ENCODE measurements at regions not wholly inside any gene's neighbourhood (a gene's known extent, or its start where the extent isn't known, plus 50 kb on each side); places are given as distances from the start of the nearest gene placed in this dataset.

DNA sequence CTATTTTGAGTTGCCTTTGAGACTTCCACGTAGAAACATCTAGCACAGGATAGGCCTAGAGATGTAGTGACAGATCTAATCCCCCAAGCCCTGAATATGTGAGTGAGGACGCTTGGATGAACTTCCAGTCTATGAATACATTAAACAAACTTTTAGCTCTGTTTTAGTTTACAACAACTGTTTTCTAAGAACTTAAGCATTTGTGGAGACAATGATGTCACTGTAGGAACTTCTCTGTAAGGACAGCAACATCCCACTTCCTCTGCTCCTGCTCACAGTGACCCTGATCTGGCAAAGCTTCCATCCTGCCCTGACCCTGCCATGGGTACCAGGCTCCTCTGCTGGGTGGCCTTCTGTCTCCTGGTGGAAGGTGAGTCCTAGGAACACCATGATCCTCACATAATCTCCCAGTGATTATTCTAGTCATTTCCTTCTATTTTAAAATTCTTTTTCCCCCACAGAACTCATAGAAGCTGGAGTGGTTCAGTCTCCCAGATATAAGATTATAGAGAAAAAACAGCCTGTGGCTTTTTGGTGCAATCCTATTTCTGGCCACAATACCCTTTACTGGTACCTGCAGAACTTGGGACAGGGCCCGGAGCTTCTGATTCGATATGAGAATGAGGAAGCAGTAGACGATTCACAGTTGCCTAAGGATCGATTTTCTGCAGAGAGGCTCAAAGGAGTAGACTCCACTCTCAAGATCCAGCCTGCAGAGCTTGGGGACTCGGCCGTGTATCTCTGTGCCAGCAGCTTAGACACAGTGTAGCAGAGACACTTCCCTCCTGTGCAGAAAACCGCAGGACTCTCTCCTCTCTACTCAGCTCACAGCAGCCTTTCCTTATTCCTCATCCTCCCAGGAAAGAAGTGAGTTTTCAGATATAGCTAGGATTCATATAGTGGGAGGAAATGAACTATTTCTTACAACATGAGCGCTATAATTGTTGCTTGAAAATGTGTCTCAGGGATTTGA is 194.4 kb upstream of the PRSS1 start:
- TF ChIP-seq, protein P1, sequence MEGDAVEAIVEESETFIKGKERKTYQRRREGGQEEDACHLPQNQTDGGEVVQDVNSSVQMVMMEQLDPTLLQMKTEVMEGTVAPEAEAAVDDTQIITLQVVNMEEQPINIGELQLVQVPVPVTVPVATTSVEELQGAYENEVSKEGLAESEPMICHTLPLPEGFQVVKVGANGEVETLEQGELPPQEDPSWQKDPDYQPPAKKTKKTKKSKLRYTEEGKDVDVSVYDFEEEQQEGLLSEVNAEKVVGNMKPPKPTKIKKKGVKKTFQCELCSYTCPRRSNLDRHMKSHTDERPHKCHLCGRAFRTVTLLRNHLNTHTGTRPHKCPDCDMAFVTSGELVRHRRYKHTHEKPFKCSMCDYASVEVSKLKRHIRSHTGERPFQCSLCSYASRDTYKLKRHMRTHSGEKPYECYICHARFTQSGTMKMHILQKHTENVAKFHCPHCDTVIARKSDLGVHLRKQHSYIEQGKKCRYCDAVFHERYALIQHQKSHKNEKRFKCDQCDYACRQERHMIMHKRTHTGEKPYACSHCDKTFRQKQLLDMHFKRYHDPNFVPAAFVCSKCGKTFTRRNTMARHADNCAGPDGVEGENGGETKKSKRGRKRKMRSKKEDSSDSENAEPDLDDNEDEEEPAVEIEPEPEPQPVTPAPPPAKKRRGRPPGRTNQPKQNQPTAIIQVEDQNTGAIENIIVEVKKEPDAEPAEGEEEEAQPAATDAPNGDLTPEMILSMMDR (IDR thresholded peaks at IDR 0.05), result no peak
- H3K9me3 ChIP-seq, result no peaks in the 10 kb centered on the region
- no peaks in the 10 kb centered on the region for H3K36me3 ChIP-seq
- no peak overlapping the region for H3K27ac ChIP-seq
- no peak for DNase-seq (ENCODE audit: low spot score)
- H3K4me1 ChIP-seq, result peaks cover 0 to 3% of the 10 kb centered on the region in 2 donors
- H3K4me3 ChIP-seq, result no peak overlapping the region
- H3K27me3 ChIP-seq, result no peaks in the 10 kb centered on the region

DNA sequence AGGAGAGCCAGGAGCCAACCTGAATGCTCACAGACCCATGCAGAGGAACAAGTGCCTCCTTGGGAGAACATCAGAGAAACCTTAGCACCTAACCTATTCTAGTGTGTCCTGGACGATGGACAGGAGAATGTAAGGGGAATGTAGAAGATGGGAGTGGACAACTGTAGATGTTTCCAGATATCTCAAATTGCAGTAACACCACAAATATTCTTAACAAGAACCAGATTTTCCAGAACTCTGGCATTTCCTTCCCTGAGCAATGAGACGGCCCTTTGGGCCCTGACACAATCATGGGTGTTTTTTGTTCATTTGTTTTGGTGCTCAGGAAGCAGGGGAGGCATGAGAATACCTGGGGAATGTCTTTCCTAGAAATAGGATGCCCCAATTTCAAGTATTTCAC is 196.1 kb upstream of the PRSS1 start:
- Histone ChIP-seq H3K36me3 (no peaks in the 10 kb centered on the region), H3K9me3 (no peaks in the 10 kb centered on the region), H3K4me3 (no peak overlapping the region), H3K4me1 (peaks cover 0 to 3% of the 10 kb centered on the region in 2 donors), H3K27me3 (no peaks in the 10 kb centered on the region), H3K27ac (no peak overlapping the region)
- DNase-seq (ENCODE audit: low spot score), result no peak
- TF ChIP-seq, protein P1 (IDR thresholded peaks at IDR 0.05), result no peak

DNA sequence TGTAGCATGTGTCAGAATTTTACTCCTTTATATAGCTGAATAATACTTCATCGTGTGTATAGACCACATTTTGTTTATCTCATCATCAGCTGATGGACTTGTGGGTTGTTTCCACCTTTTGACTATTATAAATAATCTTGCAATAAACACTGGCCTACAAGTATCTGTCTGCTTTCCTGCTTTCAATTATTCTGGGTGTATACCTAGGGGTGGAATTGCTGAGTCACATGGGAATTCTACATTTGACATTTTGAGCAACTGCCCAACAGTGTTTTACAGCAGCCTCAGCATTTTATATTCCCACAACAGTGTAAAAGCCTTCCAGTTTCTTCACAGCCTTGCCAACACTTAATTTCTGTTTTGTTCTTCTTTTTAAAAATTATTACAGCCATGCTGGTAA is 200.3 kb upstream of the PRSS1 start:
- Histone ChIP-seq H3K4me3 (no peak overlapping the region), H3K27ac (no peak overlapping the region), H3K4me1 (no peaks in the 10 kb centered on the region), H3K36me3 (no peaks in the 10 kb centered on the region), H3K27me3 (no peaks in the 10 kb centered on the region), H3K9me3 (no peaks in the 10 kb centered on the region)
- DNase-seq (ENCODE audit: low spot score), result no peak
- TF ChIP-seq, protein P1 (IDR thresholded peaks at IDR 0.05), result no peak

DNA sequence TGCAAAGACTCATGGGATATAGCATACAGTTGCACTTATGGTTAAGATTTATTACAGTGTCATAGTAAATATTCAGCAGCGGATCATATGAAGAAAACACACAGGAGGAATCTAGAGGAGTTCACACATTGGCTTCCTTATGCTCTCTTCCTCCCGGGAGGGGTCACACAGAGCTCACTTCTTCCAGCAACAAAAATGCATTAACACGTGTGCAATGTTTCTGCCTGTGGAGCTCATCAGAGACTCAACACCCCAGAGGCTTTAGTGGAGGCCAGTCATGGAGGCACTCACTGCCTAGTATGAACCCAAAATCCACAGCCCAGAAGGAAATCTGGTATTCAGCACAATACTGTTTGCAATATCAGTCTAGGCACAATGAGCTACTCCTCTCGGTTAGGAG is 202.8 kb upstream of the PRSS1 start:
- no peaks in the 10 kb centered on the region for H3K4me1 ChIP-seq
- TF ChIP-seq, protein P1 (IDR thresholded peaks at IDR 0.05), result no peak
- no peak for DNase-seq (ENCODE audit: low spot score)

DNA sequence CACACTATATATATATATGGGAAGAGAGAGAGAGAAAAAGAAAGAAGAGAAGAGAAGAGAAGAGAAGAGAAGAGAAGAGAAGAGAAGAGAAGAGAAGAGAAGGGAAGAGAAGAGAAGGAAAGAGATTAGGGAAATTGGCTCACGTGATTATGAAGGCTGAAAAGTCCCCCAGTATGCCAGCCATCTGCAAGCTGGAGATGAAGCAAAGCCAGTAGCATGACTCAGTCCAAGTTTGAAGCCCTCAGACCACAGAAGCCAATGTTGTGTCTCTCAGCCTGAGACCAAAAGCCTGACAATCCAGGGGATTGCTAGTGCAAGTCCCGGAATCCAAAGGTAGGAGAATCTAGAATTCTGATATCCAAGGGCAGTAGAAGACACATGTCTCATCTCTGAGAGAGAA is 206.3 kb upstream of the PRSS1 start:
- Histone ChIP-seq H3K27me3 (no peaks in the 10 kb centered on the region), H3K36me3 (no peaks in the 10 kb centered on the region), H3K4me3 (no peak overlapping the region), H3K4me1 (no peaks in the 10 kb centered on the region), H3K9me3 (no peaks in the 10 kb centered on the region), H3K27ac (no peak overlapping the region)
- DNase-seq (ENCODE audit: low spot score), result no peak
- TF ChIP-seq, protein P1 (IDR thresholded peaks at IDR 0.05), result no peak

More for the DNA sequence above, 202.8 kb upstream of the PRSS1 start:
- Histone ChIP-seq H3K36me3 (no peaks in the 10 kb centered on the region), H3K27ac (no peak overlapping the region), H3K9me3 (no peaks in the 10 kb centered on the region), H3K4me3 (no peak overlapping the region), H3K27me3 (no peaks in the 10 kb centered on the region)

Measured in right atrium auricular region (tissue), 2 donors.